Stimulated activated CD4-positive, alpha-beta T cell treated with anti-CD3 and anti-CD28 coated beads, Interleukin-2, amount 100 ng/mL, for 24 hours (primary cell): ENCODE measurements at regions not wholly inside any gene's neighbourhood (a gene's known extent, or its start where the extent isn't known, plus 50 kb on each side); places are given as distances from the start of the nearest gene placed in this dataset.

Experiments used
- DNase-seq, 2 donors: peaks; one replicate each; pipeline ENCODE4 v3.0.0-alpha.2; 2020

DNA sequence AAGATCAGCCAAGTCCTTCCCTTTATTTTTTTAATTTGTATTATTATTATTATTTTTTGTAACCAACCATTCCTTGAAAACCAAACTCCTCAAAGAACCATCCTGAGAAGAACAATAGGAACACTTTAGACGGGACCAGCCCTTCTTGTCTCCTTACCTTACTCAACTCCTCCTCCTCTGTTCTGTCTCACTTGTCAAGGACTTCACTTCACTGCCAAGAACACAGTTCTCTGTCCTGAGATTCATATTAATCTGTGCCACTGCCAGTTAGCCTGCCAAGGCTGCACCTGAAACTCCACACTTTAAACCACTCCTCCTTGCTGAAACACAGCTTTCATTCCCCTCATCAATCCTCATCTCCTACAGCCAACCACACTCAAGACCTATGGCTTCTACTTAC is 73.8 kb upstream of the ATP1A1 start:
- DNase-seq, result no peak

DNA sequence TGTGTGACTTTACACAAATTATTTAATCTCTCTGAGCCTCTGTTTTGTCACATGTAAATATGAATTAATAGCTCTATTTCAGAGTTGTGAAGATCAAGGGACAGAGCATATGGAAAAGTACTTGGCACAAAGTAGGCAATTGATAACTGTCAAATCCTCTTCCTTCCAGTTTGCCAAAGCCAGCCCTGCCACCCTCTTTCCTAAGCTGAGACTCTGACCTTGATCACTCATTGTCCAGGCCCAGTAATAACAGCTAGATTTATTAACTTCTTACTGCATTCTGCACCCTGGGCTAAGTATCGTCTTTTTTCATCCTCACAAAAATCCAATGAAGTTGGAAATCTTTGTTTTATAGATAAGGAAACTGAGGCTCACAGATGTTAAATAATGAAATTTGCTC is 70.8 kb upstream of the ATP1A1 start:
- no peak for DNase-seq

DNA sequence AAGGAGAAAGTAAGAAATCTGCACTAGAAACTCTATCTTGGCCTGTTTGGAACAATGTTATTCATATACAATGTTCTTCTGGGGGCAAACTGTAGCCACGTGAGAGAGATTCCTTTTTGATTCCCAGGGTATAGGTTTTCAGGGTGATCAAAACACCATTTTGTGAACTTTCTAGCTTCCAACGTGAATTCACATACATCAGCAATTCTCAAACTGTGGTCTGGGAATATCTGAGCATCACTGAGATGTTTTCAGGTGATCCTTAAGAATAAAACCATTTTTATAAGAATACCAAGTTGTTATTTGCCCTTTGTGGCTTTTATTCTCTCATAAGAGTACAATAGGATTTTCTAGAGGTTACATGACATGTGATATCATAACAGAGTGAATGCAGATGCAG is 66.9 kb upstream of the ATP1A1 start:
- no peak for DNase-seq

DNA sequence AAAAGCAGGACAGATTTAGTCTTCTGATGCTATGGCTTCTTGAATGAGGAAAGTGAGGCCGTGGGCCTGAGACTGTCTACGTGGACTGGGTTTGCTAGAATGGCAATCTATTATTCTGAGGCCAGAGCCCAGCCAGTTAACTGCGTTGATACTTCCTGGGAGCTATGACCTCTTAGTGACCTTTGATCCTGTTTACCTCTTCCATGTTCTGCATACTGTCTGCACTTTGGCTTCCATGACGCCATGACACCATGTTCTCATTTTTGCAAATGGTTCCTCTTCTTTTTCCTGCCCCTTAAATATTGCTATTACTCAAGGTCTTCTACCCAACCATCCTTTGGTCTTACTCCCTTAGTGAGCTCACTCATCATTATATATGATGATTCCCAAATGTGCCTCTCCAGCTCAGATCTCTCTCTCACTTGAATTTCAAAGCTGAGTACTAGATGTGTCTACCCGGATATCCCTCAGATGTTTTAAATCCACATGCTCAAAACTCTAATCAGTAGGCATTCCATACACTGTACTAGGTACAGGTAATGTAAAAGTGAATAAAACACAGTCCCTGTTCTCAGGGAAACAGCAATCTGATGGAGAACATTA is 66.1 kb upstream of the ATP1A1 start:
- DNase-seq, result no peak

DNA sequence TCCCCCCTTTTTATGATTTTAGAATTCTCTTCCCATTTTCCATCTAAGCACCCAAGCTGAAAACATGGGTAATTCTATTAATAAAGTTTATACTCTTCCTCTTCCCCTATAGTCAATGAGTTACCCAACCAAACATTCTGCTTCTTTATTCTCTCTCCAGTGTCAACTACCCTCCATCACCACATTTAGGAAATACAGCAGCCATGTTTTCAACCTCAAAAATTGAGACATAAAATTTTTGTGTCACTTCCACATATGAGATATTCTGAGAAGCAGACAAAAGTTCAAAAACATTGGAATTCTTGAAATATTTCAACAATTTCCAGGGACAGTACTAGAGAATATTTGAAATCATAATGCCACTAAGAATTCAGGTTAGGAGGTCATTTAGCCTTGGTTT is 64.8 kb upstream of the ATP1A1 start:
- DNase-seq, result no peak

DNA sequence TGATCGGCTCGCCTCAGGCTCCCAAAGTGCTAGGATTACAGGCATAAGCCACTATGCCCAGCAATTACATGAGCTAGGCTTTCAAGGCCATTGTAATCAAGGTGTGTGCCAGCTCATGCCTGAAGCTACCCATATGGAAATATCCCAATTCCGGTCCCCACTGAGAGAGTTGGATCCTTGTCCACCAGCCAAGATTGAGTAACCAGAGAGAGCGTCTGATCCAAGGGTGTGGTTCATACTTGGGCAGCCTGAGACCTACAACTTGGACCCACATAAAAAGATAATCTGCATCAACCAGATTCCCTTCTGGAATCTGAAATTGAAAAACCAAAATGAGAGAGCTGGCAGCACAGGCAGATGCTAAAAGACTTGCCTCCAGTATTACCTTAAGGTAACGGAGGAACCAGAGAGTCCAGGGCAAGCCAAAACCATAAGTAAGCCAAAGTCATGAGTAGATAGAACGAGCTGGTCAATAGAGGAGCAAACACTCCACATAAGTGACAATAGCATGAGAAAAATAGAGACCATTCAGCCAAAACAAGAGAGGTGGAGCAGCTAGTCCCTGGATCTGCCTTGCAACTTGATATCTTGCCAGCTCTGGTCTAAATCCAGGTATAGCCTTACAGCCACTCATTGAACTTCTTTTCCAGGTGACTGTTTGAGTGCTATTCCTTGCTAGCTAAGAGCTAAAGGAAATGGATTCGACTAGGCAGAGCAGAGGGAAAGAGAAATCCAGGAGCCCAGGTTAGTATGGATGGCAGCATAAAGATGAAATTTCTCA is 63.8 kb upstream of the ATP1A1 start:
- DNase-seq, result no peak

DNA sequence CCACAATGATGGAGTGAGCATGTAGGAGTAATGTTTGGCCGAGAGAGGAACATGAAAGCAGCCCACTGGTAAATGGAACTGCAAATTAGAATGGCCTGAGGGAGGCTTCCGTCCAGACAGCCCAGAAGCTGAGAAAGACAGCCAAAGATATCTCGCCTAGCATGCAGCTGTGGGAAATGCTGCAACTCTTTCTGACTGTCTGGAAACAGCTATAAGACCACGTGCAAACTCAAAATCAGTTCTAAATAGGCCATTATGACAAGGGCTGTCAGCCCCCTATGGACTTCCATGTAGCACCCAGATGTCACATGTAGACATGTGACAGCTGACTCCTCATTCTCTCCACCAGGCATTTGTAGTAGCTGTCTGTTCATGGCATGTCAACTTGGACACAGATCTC is 62.9 kb upstream of the ATP1A1 start:
- no peak for DNase-seq

DNA sequence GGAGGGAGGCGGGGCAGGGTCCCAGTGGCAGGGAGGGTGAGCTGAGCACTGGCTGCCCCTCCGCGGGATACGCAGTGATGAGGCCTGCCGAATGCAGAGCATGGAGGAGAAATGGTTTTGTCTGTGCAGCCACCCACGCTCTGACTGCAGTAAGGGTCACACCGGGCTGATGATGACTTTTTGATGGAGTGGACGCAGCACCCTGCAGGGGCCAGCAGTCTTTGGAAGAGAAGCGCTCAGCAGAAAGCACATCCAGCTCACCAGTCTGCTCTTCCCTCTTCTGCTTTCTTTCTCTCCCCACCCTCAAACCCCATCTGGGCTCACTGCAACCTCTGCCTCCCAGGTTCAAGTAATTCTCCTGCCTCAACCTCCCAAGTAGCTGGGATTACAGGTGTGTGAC is 61.9 kb upstream of the ATP1A1 start:
- DNase-seq, result no peak

DNA sequence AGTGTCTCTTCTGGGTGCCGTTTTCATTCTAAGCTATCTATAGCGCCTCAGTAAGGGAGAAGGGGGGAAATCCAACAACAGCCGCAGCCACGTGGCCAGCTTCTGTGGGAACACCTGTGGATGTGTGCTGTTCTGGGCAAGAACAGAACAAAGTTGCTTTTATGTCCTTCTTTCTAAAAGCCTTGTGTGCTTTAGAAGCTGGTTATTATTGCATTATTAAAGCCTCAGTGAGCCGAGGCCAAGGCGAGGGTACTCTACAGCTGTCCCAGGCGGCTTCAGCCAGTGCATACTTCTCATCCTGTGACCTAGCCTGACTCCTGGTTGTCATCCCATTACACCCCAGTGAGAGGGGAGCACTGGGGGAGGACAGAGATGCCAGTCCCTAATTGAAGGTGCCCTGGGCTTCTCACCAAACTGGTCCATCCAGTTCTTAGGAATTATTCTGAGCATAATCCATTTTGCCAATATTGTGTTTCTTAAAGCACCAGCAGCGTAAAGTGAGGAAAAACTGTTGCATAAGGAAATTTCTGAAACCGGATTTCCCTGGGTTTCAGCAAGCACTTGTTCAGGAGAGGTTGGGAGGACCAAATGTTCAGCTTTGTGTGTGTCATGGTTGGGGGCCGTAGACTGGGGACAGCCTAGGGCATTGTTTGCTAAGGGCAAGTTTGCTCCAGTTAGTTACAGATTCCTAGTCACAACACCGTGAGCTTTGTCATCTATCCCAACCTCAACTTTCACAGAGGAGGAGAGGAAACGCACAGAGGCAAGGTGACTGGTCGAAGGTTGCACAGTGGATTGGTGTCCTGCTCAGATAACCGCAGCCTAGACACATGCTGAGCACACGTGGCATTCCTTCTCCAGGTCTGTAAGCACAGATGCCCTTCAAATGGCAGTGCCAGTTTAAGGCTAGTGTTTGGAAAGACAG is 61.0 kb upstream of the ATP1A1 start:
- DNase-seq, result no peak

DNA sequence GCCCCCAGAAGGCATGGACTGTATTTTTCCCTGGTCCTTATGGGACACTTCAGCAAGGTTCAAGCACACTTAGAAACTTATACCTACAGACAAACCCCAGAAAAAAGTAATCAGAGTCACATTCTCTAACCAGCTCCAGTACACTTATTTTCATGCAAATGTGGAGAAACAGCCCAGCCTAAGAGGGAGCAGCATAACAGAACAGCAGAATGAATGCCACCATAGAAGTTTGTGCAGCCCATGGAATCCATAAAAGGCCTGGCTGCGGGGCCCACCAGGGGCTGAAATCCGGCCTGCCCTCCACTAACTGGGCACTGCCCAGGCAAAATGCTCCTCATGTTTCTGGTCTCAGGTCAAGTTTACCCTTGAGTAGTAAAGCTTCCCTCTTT is 60.4 kb upstream of the ATP1A1 start:
- no peak for DNase-seq

DNA sequence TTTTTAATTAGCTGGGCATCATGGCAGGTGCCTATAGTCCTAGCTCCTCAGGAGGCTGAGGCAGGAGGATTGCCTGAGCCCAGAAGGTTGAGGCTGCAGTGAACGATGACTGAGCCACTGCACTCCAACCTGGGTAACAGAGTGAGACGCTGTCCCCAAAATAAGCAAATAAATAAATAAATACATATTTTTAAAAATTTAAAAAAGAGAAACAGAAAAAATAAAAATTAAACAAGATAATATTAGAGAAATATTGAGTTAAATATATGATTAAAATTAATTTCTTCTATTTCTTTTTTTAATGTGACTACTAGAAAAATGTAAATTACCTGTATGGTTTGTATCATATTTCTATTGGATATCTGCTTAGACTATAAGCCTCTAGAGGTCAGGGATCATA is 59.3 kb upstream of the ATP1A1 start:
- no peak for DNase-seq

DNA sequence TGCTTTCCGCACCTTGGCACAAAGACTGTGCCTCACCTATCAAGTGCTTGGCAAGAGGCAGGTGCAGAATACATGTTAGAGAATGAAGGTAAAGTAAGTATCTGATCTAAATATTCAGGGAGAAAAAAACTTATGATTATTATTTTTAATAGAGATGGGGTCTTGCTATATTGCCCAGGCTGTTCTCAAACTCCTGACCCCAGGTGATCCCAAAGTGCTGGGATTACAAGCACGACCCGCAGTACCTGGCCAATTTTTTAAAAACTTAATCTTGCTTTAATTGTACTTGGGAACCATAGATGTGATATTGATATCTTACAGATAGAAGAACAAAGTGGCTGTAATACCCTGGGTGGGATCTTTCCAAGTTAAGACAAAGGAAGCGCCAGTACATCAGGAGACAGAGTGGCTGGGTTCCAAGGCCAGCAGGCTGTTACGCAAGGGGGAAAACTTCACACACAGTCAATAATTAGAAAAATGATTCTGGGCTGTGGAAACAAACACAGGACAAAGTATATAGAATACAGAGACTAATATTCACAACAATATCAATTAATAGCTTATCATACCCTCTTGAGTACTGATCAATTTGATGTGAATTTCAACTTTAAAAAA is 58.6 kb upstream of the ATP1A1 start:
- DNase-seq, result no peak

DNA sequence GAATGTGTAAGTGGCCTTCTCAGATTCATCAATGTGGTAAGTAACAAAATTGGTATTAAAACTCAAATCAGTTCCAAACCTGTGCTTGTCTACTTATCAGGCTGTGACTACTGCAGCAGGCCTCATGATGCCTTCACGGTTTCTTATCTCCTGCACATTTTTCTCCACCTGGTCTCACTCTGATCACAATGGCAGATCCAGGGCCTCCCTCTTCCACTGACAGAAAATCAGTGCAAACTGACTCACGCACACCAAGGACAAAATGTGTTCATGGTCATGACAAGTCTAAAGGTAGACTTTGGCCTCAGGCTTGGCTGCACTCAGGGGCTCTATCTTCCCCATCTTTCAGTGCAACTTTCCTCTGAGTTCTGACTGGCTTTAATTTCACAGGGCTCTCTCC is 56.7 kb upstream of the ATP1A1 start:
- no peak for DNase-seq

DNA sequence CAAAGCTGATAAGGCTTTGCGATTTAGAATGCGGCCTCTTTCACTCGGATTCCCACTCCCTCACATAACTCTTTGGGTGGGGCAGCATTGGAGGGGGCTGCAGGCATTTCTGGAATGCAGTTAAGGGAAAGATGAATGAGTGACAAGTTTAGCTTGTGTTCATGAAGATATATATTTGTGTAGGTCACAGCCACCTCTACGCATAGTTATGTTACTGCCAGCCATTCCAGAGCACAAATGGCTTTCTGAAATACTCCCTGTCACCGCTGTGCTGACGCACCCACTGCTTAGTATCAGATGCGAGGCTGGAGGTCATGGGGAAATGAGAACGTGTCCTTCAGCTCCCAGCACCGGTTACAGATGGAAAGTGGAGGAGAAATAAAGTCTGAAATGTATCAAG is 54.1 kb upstream of the ATP1A1 start:
- no peak for DNase-seq

DNA sequence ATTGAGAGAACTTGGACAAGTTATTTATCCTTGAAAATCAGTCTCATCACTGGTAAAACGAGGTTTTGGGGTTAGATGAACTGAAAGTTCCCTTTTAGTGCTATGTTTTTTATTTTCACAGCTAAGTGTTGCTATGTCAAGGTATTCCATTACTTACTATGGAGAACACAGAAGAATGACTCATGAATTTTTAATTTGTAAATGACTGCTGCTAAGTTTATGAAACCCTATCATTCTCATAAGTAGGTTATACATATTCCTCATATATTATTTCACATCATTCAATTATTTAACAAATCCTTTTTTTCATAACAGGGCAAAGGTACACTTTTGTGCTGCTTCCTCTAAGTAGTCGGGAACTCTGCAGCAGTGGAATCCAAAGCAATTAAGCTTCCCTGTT is 52.2 kb upstream of the ATP1A1 start:
- no peak for DNase-seq

DNA sequence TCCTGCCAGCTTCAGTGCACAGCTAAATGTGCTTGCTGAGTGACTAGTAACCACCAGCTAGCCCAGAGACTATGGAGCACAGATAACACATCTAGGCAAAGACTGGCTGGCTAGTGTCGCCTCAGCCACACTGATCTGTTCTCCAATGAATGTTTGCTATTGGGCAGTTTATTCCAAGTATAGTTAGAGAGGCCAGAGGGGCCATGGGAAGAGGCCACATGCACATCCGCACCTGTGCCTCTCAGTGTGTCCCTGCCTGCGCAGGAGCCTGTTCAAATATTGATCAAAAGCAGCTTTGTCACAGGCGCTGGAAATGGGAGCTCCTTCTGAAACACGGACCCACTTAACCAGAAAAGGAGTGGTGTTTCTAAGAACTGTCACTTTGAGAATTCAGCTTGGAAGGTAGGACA is 51.3 kb upstream of the ATP1A1 start:
- DNase-seq, result no peak

DNA sequence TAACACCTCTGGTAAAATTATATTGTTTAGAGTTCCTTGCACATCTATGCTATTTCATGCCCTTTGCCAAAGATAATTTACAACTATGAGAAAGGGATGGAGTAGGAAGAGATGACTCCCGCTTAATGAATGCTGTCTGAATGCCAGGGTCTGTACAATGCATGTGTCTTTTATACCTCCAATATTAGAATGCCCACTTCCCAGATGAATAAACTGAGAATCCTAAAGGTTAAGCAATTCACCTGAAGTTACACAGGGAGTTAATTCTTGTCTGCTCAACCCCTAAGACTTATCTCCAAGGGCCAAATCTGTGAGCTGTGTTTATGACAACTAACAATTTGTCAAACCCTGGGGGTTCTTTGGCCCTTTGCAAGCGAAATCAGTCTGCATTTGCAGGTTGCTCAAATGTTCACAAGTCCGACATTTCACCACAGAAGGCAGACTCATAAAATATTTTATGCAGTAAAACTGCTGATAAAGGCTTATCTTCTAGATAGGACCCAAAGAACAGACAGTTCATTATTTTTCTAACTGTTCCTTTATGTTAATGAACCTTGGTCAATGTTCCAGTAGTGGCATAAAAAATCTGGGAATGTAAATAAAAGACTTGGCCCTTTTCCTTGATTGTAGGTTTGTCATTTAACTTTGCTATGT is 50.2 kb upstream of the ATP1A1 start:
- DNase-seq, result no peak
